NCI-H2107 (cell line): ENCODE measurements at regions not wholly inside any gene's neighbourhood (a gene's known extent, or its start where the extent isn't known, plus 50 kb on each side); places are given as distances from the start of the nearest gene placed in this dataset.

ENCODE experiments used
- DNase-seq: peaks from one replicate; lab custom pipeline; 2025; lab: John Stamatoyannopoulos, UW

DNA sequence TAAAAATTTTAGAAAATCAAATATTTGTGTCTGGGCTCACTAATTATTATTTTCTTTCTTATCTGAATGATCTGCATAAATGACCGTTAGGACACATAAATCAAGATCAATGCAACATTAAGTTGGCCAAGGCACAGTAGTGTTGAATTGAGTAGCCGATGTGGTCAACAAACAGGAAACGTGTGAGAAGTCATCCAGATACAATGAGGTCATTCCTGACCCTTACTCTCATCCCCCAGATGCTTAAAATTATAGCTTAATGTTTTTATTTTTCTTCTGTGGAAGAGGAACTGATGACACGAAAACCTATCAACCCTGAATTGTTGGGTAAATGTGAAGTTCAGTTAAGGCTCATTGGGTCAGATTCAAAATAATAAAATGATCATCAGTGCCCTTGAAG, 222.9 kb downstream of the RFC3 start:
- DNase-seq = no peak

- no peak for DNase-seq
Measured at GRCh38 chr13:34044041-34044440, 226.1 kb downstream of the RFC3 start.

- DNase-seq = no peak
Measured at GRCh38 chr13:34044660-34045080, 226.7 kb downstream of the RFC3 start.

DNA sequence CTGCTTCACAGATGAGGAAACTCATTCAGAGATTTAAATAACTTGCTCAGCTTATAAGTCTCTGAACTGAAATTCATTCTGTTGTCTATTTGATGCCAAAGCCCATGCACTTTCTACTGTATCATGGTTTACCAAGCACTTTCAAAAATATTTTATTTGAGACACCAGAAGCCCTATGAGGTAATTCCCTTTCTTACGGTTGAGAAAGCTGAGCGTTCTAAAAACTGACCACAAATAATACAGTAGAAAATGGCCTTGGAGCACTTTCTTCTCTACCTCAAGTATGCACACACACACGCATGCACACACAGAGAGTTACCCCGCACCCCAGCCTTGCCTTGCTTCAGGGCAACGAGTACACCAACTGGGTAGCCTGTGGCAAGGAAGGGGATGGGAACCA, 228.5 kb downstream of the RFC3 start:
- DNase-seq = no peak

GRCh38 chr13:34048652-34049051, 230.7 kb downstream of the RFC3 start:
- no peak for DNase-seq

- no peak for DNase-seq
Measured at GRCh38 chr13:34056733-34057258, 238.8 kb downstream of the RFC3 start.

DNA sequence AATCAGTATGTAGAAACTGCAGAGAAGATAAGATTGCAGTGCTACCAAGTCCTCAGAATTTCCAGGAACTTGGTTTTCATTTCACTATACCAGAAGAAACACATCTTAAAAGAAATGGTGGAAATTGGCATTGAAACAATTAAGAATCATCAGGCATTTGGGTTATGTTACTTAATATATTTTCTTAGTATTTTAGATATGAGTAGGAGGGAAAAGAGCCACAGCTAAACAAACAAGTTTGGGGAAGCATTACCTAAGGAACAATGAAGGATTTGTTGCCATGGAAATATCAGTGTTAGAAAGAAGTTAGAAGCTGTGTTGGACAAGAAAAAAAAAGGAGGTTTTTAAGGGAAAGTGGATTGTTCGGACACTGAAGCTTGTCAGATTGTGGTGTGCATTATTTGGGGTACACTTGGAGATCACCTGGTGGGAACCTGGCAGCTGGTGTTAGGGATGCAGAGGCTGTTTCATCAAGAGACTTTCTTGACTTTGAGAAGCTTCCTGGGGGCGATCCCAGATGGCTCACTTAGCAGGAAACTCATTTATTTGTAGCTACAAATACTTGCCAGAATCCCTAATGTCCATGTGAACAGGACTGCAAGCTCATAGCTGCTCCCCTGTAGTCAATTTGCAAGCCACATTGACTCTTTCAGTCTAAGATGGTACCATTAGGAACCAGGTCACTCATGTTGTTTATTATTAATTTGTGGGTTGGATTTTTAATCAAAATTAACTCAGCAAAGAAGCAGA, 246.7 kb downstream of the RFC3 start:
- no peak for DNase-seq

- DNase-seq = no peak
Measured at GRCh38 chr13:34065928-34066327, 248.0 kb downstream of the RFC3 start.

GRCh38 chr13:34066344-34066743, 248.4 kb downstream of the RFC3 start:
- DNase-seq = no peak

DNA sequence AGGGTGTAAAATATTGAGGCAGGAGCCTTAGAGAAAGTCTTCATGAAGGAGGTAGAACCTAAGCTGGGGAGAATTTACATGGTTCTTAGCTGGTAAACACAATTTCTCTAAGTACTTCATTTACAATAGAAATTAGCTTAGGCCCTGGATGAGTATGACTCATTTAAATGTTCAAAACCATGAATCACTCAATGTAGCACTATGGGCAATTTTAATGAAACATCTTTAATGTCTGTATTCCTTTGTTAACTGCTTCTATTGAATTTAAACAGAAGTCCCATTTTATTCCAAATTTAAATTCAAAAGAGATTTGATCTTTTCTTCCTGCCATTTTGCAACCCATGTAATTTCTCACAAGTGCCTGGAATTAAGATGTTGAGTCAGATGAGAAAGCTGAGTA, 252.1 kb downstream of the RFC3 start:
- DNase-seq = no peak

DNA sequence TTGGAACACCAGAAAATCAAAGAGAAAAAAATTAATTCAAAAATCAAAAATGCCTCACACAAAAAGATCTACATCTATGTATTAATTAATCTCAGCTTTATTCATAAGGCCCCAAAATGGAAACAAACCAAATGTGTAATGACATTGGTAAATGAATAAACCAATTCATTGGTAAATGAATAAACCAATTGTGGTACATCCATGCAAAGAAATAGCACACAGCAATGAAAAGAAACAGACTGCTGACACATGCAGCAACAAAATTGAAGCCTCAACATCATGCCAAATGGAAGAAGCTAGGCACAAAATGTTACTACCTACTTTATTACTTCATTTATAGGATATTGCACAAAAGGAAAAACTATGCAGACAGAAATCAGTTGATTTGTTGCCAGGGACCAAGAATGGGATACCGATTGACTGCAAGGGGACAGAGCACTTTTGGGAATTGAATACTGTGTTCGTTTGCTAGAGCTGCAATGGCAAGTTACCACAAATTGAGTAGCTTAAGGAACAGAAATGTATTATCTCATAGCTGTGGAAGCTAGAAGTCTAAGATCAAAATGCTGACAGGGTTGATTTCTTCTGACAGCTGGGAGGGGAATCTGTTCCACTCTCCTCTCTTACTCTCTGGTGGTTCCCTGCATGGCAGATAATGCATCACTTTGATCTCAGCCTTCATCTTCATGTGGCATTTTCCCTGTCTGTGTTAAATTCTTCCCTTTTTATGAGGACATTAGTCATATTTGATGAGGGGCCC, 252.8 kb downstream of the RFC3 start:
- DNase-seq = no peak

GRCh38 chr13:34076319-34076718, 258.4 kb downstream of the RFC3 start:
- DNase-seq = no peak

DNA sequence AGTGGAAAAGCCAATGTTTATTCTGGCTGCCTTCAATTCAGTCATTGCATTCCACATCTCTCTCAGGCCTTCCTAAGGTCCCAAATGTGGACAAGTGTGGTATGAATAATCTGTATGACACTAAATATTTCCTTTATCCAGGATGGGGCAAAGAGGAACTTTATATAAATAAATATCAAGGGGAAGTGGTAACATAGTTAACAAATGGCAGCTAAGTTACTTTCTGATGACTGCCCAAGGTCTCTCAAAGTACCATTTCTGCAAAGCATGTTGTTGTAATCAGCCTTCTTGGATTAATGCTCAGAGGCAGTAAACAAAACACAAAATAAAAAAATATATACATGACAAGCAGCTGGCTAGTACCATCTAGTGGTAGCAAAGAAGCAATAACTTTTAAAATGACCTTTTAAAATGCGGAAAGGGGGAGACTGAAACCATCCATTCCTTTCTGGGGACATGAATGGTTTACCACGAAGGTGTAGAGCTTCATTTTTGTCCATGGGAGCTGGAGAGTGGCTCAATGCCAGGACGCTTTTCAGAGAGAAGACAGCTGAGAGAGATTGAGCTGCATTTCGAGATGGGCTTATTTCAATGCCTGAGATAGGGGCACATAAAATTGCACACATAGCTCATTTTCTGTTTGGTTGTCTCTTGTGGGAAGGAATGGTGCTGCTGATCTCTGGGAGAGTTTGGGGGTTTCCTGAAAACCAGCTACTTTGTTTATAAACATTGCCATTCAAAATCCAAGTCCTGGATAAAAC, 259.2 kb downstream of the RFC3 start:
- DNase-seq = no peak

DNA sequence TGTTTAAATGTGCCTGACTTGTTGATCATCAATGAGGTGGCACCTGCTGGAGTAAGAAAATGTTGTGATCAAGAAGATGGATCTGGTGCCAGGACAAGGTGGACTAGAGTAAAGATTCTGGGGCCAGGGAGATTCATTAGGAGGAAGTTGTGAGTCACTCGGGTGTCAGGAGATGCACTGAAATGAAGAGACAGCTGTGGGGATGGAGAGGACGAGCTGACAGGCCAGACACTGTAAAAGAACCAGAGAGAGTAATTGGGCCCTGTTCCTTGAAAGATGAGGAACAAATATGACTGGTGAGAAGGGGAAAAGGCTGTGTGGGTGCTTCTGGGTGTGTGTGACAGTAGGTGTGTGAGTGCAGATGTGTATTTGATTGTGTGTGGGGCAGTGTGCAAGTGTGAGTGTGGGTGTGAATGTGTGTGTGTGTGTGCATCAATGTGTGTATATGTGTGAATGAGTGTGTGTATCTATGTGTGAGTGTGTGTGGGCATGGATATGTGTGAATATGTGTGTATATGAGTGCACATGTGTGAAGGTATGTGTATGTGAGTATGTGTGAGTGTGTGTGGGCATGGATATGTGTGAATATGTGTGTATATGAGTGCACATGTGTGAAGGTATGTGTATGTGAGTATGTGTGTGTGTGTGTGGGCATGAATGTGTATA, 260.5 kb downstream of the RFC3 start:
- DNase-seq = no peak

DNA sequence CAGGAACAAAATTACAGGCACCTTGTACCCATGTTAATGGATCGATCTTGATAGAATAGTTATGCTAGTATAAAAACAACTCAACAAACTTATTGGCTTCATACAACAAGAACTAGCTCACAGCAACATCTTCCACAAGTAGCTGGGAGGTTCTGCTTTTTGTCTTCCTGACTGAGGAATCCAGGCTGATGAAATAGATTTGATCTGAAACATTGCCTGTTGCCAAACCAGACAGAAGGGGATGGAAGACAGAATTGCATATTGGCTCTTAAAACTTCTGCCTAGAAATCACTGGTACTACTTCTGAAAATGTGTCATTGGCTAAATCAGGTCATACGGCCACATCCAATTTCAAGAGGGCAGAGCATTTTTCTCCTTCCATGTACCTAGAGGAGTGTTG, 267.3 kb downstream of the RFC3 start:
- no peak for DNase-seq

DNA sequence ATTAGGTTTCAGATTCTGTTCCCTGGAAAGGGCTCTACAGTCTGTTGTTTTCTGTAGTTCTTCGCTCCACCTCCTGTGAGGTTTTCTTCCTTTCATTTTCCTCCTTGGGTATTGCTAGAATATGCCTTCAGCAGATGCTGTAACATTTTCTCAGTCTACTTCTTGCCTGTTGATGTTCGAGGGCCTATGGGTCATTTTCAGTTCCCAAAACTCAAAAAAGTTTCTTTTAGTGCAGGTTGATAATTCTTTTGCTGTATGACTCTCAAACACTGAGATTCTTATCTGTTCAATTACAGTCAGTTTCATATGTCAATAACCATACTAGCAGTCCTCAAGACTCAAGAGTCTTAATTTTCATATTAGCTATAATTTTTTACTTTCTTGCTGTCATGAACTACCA, 268.3 kb downstream of the RFC3 start:
- DNase-seq = no peak

DNA sequence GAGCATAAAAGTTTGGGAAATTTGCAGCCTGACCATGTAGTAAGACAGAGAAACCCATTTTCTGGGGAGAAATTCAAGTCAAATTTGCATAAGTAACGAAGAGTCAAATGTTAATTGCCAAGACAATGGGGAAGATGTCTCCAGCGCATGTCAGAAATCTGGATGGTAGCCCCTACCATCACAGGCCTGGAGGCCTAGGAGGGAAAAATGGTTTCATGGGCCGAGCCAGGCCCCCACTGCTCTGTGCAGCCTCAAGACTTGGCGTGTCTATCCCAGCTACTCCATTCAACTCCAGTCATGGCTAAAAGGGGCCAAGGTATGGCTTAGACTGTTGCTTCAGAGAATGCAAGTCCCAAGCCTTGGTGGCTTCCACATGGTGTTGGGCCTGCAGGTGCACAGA, 269.8 kb downstream of the RFC3 start:
- no peak for DNase-seq

DNA sequence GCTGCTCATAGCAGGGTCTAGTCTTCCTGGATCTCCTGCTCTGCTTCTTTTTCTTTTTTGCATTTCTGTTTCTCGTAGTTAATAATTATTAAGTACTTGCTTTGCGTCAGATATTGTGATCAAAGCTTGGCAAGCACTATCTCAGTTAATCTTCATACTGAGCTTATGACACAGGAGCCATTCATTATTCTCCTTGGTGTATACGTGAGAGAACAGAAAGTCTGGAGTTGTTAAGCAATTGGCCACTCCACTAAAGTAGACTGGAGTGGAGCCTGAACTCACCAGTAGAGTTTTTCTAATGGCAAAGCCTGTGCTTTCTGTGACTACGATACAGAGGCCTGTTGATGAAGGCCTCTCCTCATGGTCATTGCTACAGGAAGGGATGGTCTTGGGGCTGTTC, 285.9 kb downstream of the RFC3 start:
- no peak for DNase-seq

DNA sequence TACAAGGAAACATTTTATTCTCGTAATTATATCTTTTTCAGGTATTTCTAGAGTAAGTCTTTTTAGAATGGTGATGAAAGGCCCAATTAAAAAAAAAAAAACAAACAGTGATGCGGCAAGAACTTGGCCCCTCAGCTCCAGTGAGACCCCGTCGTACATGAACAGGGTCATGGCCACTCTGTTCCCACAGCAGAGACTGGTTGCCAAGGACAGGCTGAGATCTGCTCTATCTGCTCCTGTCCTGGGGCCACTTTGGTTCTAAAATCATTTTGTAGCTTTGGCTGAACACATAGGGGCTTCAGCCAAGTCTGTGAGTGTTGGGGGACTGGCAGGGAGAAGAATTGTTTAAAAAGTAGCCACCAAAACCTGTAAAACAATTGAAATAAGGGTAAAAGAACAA, 286.9 kb downstream of the RFC3 start:
- DNase-seq = no peak

DNA sequence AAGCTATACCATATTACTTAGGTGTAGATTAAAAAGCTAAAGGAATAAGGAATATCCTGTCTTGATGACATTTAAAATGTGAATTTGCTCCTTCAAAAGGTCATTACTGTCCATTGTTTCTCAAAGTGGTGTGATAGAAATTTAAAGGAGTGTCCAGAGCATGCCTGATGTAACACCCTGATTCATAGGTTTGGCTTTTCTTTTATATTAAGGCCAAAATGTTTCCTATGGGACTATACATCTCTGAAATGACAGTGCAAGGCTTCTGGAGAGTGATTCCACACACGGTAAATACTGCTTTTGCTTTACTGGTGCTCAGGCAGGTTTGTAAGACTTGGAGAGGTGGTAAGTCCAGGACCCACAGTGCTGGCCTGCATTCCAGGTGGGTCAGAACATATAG, 289.9 kb downstream of the RFC3 start:
- DNase-seq = no peak

GRCh38 chr13:34108410-34108809, 290.5 kb downstream of the RFC3 start:
- no peak for DNase-seq

DNA sequence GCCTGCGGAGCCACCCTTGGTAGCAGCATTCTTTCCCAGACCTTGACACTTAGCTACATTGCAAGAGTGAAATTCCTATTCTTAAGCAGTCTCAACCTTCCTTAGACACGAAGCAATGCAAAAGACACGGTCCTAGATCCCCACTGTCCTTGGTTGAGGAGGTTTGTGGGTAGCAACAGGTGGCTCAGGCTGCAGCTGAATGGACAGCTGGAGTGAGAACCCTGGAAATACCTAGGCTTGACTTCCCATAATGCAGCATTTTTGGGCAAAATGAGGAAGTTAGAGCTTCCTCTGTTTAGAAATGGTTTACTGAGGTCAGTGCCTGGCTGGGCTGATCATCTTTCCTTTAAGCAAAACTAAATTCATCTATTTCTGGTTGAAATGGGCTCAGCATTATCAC, 296.6 kb downstream of the RFC3 start:
- no peak for DNase-seq
